Neural progenitor cell (in vitro differentiated cells): ENCODE measurements at regions not wholly inside any gene's neighbourhood (a gene's known extent, or its start where the extent isn't known, plus 50 kb on each side); places are given as distances from the start of the nearest gene placed in this dataset.

ENCODE experiments used
- EZH2 ChIP-seq: fragments of 200-600 bp; sonication (generic); IDR thresholded peaks from 2 replicates; pipeline ENCODE4 v1.6.1; 2017; ENCODE audit warnings: antibody characterized with exemption, mild to moderate bottlenecking, moderate library complexity
- EZH2phosphoT487 ChIP-seq: fragments of 200-600 bp; sonication (generic); IDR thresholded peaks from 2 replicates; pipeline ENCODE4 v1.6.1; 2017; ENCODE audit warnings: antibody characterized with exemption
- TF ChIP-seq, protein P1 (sequence below): fragments of 200-600 bp; sonication (generic); IDR thresholded peaks from 2 replicates; pipeline ENCODE4 v1.5.1; 2017; ENCODE audit warnings: antibody characterized with exemption, mild to moderate bottlenecking

DNA sequence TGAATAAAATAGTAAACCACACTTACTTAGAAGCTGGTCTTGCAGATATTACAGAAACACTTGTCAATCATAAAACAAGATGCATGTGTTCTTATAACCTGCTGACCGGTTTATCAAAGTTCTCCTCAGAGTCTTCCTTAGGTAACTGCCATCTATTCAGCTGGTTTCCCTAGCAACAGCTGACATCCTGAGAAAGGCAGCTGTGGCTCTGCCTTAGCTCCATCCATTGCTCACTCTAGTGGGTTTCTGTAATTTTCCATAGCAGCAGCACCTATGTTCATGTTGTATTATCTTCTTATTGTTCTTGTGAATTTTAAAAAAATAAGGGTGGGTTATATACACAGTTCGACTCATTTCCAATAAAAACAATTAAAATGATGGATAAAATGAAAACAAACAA, 87.8 kb downstream of the RAP2A start:
- TF ChIP-seq, protein P1, sequence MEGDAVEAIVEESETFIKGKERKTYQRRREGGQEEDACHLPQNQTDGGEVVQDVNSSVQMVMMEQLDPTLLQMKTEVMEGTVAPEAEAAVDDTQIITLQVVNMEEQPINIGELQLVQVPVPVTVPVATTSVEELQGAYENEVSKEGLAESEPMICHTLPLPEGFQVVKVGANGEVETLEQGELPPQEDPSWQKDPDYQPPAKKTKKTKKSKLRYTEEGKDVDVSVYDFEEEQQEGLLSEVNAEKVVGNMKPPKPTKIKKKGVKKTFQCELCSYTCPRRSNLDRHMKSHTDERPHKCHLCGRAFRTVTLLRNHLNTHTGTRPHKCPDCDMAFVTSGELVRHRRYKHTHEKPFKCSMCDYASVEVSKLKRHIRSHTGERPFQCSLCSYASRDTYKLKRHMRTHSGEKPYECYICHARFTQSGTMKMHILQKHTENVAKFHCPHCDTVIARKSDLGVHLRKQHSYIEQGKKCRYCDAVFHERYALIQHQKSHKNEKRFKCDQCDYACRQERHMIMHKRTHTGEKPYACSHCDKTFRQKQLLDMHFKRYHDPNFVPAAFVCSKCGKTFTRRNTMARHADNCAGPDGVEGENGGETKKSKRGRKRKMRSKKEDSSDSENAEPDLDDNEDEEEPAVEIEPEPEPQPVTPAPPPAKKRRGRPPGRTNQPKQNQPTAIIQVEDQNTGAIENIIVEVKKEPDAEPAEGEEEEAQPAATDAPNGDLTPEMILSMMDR: no peak
- no peak for TF ChIP-seq EZH2
- no peak for TF ChIP-seq EZH2phosphoT487
